ENCODE measurements at regions not wholly inside any gene's neighbourhood (a gene's known extent, or its start where the extent isn't known, plus 50 kb on each side); places are given as distances from the start of the nearest gene placed in this dataset.

DNA sequence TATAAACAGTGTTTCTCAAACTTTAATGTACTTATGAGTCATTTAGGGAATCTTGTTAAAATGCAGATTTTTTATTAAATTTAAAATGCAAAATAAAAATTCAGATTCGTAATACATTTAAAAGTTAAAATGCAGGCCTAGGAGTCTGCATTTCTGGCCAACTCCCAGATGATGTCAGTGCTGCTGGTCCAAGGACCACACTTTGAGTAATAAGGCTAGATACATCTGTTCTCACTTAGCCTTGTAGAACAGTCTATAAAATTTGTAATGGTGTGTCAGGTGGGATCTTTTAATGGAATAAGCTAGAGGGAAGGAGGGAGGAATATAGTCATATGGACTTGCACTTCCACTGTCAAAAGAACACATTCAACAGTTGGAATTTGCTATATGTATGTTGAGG, 295.6 kb upstream of the BMP2 start:
- in situ Hi-C loops (cut with MboI; ENCODE audit: low pct_unique_long_range_greater_than_20kb, low sequenced_read_pairs, unreplicated experiment), result no loop called here
- no peak for DNase-seq (ENCODE audit: low spot score)
- TF ChIP-seq, protein P1, sequence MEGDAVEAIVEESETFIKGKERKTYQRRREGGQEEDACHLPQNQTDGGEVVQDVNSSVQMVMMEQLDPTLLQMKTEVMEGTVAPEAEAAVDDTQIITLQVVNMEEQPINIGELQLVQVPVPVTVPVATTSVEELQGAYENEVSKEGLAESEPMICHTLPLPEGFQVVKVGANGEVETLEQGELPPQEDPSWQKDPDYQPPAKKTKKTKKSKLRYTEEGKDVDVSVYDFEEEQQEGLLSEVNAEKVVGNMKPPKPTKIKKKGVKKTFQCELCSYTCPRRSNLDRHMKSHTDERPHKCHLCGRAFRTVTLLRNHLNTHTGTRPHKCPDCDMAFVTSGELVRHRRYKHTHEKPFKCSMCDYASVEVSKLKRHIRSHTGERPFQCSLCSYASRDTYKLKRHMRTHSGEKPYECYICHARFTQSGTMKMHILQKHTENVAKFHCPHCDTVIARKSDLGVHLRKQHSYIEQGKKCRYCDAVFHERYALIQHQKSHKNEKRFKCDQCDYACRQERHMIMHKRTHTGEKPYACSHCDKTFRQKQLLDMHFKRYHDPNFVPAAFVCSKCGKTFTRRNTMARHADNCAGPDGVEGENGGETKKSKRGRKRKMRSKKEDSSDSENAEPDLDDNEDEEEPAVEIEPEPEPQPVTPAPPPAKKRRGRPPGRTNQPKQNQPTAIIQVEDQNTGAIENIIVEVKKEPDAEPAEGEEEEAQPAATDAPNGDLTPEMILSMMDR (IDR thresholded peaks at IDR 0.05; ENCODE audit: extremely low read depth, insufficient read depth, missing control alignments), result no peak

DNA sequence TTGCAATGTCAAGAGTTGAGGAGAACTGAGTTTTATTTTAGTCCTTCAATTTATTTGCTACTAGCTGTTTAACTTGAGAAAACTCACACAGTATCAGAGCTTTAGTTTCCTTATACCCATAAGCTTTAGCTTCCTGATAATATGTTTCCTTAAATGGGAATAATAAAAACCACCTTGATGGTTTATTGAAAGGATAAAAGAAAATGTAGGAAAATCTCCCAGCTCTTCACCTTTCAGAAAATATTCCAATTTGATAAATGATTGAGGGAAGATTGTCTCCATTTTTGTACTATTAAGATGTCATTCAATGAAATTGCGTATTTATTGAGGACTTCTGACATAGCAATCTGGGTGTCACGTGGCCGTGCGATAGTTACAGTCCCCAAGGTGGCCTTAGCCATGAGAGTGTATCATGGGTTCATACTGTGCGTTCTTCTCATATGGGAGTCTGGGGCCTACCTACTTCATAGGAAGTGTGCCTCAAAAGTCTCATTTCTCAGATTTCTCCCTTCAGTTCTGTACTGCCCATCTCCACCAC, 296.3 kb upstream of the BMP2 start:
- in situ Hi-C loops (cut with MboI; ENCODE audit: low pct_unique_long_range_greater_than_20kb, low sequenced_read_pairs, unreplicated experiment), result no loop called here
- DNase-seq (ENCODE audit: low spot score), result no peak
- TF ChIP-seq, protein P1 (IDR thresholded peaks at IDR 0.05; ENCODE audit: extremely low read depth, insufficient read depth, missing control alignments), result no peak

- no peak for DNase-seq (ENCODE audit: low spot score)
- TF ChIP-seq, protein P1 (IDR thresholded peaks at IDR 0.05; ENCODE audit: extremely low read depth, insufficient read depth, missing control alignments), result no peak
- in situ Hi-C loops (cut with MboI; ENCODE audit: low pct_unique_long_range_greater_than_20kb, low sequenced_read_pairs, unreplicated experiment), result no loop called here
Measured at GRCh38 chr20:6469695-6470094, 297.8 kb upstream of the BMP2 start.

- TF ChIP-seq, protein P1 (IDR thresholded peaks at IDR 0.05; ENCODE audit: extremely low read depth, insufficient read depth, missing control alignments), result no peak
- in situ Hi-C loops (cut with MboI; ENCODE audit: low pct_unique_long_range_greater_than_20kb, low sequenced_read_pairs, unreplicated experiment), result no loop called here
- DNase-seq (ENCODE audit: low spot score), result no peak
Measured at GRCh38 chr20:6468423-6469116, 298.9 kb upstream of the BMP2 start.

GRCh38 chr20:6467562-6467961, 299.9 kb upstream of the BMP2 start:
- no peak for DNase-seq (ENCODE audit: low spot score)
- TF ChIP-seq, protein P1 (IDR thresholded peaks at IDR 0.05; ENCODE audit: extremely low read depth, insufficient read depth, missing control alignments), result no peak
- in situ Hi-C loops (cut with MboI; ENCODE audit: low pct_unique_long_range_greater_than_20kb, low sequenced_read_pairs, unreplicated experiment), result no loop called here

GRCh38 chr20:6466075-6466810, 301.2 kb upstream of the BMP2 start:
- no peak for DNase-seq (ENCODE audit: low spot score)
- in situ Hi-C loops (cut with MboI; ENCODE audit: low pct_unique_long_range_greater_than_20kb, low sequenced_read_pairs, unreplicated experiment), result no loop called here
- TF ChIP-seq, protein P1 (IDR thresholded peaks at IDR 0.05; ENCODE audit: extremely low read depth, insufficient read depth, missing control alignments), result no peak

Data from GM13977 (cell line).